CD14-positive monocyte (primary cell): ENCODE measurements at regions not wholly inside any gene's neighbourhood (a gene's known extent, or its start where the extent isn't known, plus 50 kb on each side); places are given as distances from the start of the nearest gene placed in this dataset.

Source experiments
- DNase-seq, 3 donors: peaks; one replicate each; pipeline ENCODE4 v3.0.0-alpha.2; 2011 to 2022
- H2AFZ ChIP-seq: 2 replicates; pipeline ENCODE4 v1.6.0; 2012; ENCODE audit warnings: mild to moderate bottlenecking, low read depth, low read length, inconsistent platforms; ENCODE audit not compliant: insufficient read depth, poor library complexity, severe bottlenecking
- H3K27ac ChIP-seq, 2 donors: 1 replicate in 1 of 2; 2 replicates in 1 of 2; pipeline ENCODE4 v1.5.1; 2012 to 2013; ENCODE audit warnings: low read length in 2 of 2, control low read depth in 1 of 2, inconsistent platforms in 1 of 2, low read depth in 1 of 2, mild to moderate bottlenecking in 1 of 2
- H3K27me3 ChIP-seq, 2 donors: one replicate each; pipeline versions ENCODE4 v1.6.0 to v1.6.1; 2011 to 2013; ENCODE audit warnings: low read length in 2 of 2; ENCODE audit not compliant: control insufficient read depth in 2 of 2, insufficient read depth in 2 of 2
- H3K36me3 ChIP-seq, 2 donors: replicated peaks in 1 of 2; 1 replicate in 1 of 2; 2 replicates in 1 of 2; pipeline versions ENCODE4 v1.5.1 to v1.6.1; 2012 to 2013; ENCODE audit warnings: low read length in 2 of 2, control low read depth in 1 of 2, inconsistent platforms in 1 of 2, mild to moderate bottlenecking in 1 of 2; ENCODE audit not compliant: insufficient read depth in 2 of 2, control insufficient read depth in 1 of 2
- H3K4me1 ChIP-seq, 2 donors: 1 replicate in 1 of 2; 2 replicates in 1 of 2; pipeline versions ENCODE4 v1.5.1 to v1.6.1; 2012 to 2013; ENCODE audit warnings: low read length in 2 of 2, control low read depth in 1 of 2, inconsistent platforms in 1 of 2, mild to moderate bottlenecking in 1 of 2, moderate library complexity in 1 of 2; ENCODE audit not compliant: insufficient read depth in 2 of 2, control insufficient read depth in 1 of 2
- H3K4me2 ChIP-seq: replicated peaks from 2 replicates; pipeline ENCODE3; 2012; ENCODE audit warnings: low read length, moderate library complexity, mild to moderate bottlenecking; ENCODE audit not compliant: poor library complexity, severe bottlenecking; ENCODE audit errors: extremely low read depth
- H3K4me3 ChIP-seq, 3 experiments: fragments of 200-600 bp in 1 of 3; sonication (generic) in 1 of 3; replicated peaks in 1 of 3; 1 replicate in 2 of 3; 2 replicates in 1 of 3; pipeline ENCODE4 v1.5.1; 2011 to 2013; ENCODE audit warnings: low read length in 3 of 3, mild to moderate bottlenecking in 3 of 3, control low read depth in 2 of 3, low read depth in 2 of 3, inconsistent platforms in 1 of 3, moderate library complexity in 1 of 3
- H3K79me2 ChIP-seq: 2 replicates; pipeline ENCODE4 v1.6.0; 2012; ENCODE audit warnings: mild to moderate bottlenecking, control low read depth, inconsistent platforms, low read length, moderate library complexity; ENCODE audit not compliant: insufficient read depth
- H3K9ac ChIP-seq: 2 replicates; pipeline ENCODE4 v1.6.0; 2017; ENCODE audit warnings: low read length, mild to moderate bottlenecking; ENCODE audit not compliant: insufficient read depth, poor library complexity, severe bottlenecking
- H3K9me3 ChIP-seq, 2 donors: replicated peaks in 1 of 2; 1 replicate in 1 of 2; 2 replicates in 1 of 2; pipeline versions ENCODE4 v1.5.1 to v1.6.1; 2012 to 2013; ENCODE audit warnings: low read length in 2 of 2, control low read depth in 1 of 2; ENCODE audit not compliant: control insufficient read depth in 1 of 2, insufficient read depth in 1 of 2
- H4K20me1 ChIP-seq: 2 replicates; pipeline ENCODE4 v1.6.0; 2012; ENCODE audit warnings: mild to moderate bottlenecking, low read length, control low read depth, moderate library complexity; ENCODE audit not compliant: insufficient read depth
- H3K27ac Mint-ChIP-seq, 7 donors: one replicate each; pipeline ENCODE4 v1.8.0; 2020; ENCODE audit warnings: mild to moderate bottlenecking in 7 of 7, mixed read lengths in 7 of 7, moderate library complexity in 6 of 7, inconsistent platforms in 2 of 7
- H3K27me3 Mint-ChIP-seq, 3 donors: one replicate each; pipeline ENCODE4 v1.8.0; 2021 to 2022; ENCODE audit warnings: low read depth in 3 of 3, mild to moderate bottlenecking in 3 of 3, mixed read lengths in 3 of 3, moderate library complexity in 3 of 3, inconsistent platforms in 1 of 3
- H3K36me3 Mint-ChIP-seq, 2 donors: one replicate each; pipeline ENCODE4 v1.8.0; 2020; ENCODE audit warnings: mixed read lengths in 2 of 2, inconsistent platforms in 1 of 2, mild to moderate bottlenecking in 1 of 2
- H3K4me1 Mint-ChIP-seq: one replicate; pipeline ENCODE4 v1.8.0; 2020; ENCODE audit warnings: mild to moderate bottlenecking, mixed read lengths
- H3K4me3 Mint-ChIP-seq, 2 donors: one replicate each; pipeline ENCODE4 v1.8.0; 2020; ENCODE audit warnings: mild to moderate bottlenecking in 2 of 2, mixed read lengths in 2 of 2, moderate library complexity in 1 of 2
- H3K9me3 Mint-ChIP-seq, 7 donors: one replicate each; pipeline ENCODE4 v1.8.0; 2020 to 2022; ENCODE audit warnings: mixed read lengths in 7 of 7, mild to moderate bottlenecking in 6 of 7, moderate library complexity in 6 of 7, inconsistent platforms in 2 of 7
- WGBS: methylation state at CpG from one replicate; pipeline ENCODE4 v1.1.5; 2013; ENCODE audit warnings: missing lambda C conversion rate; ENCODE audit not compliant: insufficient coverage; 5-methylcytosine and 5-hydroxymethylcytosine counted together
- intact Hi-C, 2 donors: fragments of 100-400 bp; cut with micrococcal nuclease; formaldehyde crosslinking; loops; one replicate each; pipeline versions ENCODE4 v1.15.0 to v1.15.1; 2023
- TF ChIP-seq, protein P1 (sequence below): fragments of 200-600 bp; IDR thresholded peaks from one replicate; pipeline ENCODE4 v1.8.0; 2022; ENCODE audit warnings: antibody characterized with exemption, mild to moderate bottlenecking

DNA sequence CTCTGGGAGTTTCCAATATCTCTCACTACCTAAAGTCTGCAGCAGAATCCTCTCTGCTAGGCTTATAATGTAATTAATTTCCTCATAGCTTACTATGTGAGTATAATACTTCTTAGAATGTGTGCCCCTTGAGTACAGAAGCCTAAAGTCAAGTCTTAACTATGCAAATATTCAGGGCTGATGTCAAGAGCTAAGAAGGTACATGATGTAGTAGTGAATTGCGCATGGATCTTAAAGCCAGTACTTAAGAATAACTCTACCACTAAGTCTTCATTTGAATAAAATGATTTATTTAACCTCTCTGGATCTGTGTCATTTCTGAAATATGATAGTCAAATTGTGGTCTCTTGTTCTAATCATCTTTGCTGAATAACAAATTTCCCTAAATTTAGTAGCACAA lies 442.9 kb downstream of the DTWD2 start:
- no peaks in the 10 kb centered on the region for H3K9me3 Mint-ChIP-seq
- peaks cover 0 to 3% (median 2%) of the 10 kb centered on the region in 3 donors for H3K27me3 Mint-ChIP-seq
- H3K27me3 ChIP-seq: no peaks in the 10 kb centered on the region
- H3K36me3 ChIP-seq: no peaks in the 10 kb centered on the region
- no peaks in the 10 kb centered on the region for H3K4me1 ChIP-seq
- no CpG with 5 or more reads among the region's 1 CpG for WGBS
- no peak overlapping the region for H3K4me3 Mint-ChIP-seq
- H3K27ac Mint-ChIP-seq: no peak overlapping the region
- no peaks in the 10 kb centered on the region for H4K20me1 ChIP-seq
- no peak overlapping the region for H3K4me2 ChIP-seq
- no peak overlapping the region for H3K27ac ChIP-seq
- no peaks in the 10 kb centered on the region for H3K79me2 ChIP-seq
- intact Hi-C loops: no loop called here
- H3K4me3 ChIP-seq: no peak overlapping the region
- H3K9ac ChIP-seq: no peak overlapping the region
- DNase-seq: no peak
- no peak overlapping the region for H2AFZ ChIP-seq
- no peaks in the 10 kb centered on the region for H3K36me3 Mint-ChIP-seq
- peaks cover 8% of the 10 kb centered on the region for H3K4me1 Mint-ChIP-seq
- TF ChIP-seq, protein P1, sequence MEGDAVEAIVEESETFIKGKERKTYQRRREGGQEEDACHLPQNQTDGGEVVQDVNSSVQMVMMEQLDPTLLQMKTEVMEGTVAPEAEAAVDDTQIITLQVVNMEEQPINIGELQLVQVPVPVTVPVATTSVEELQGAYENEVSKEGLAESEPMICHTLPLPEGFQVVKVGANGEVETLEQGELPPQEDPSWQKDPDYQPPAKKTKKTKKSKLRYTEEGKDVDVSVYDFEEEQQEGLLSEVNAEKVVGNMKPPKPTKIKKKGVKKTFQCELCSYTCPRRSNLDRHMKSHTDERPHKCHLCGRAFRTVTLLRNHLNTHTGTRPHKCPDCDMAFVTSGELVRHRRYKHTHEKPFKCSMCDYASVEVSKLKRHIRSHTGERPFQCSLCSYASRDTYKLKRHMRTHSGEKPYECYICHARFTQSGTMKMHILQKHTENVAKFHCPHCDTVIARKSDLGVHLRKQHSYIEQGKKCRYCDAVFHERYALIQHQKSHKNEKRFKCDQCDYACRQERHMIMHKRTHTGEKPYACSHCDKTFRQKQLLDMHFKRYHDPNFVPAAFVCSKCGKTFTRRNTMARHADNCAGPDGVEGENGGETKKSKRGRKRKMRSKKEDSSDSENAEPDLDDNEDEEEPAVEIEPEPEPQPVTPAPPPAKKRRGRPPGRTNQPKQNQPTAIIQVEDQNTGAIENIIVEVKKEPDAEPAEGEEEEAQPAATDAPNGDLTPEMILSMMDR: no peak
- H3K9me3 ChIP-seq: peaks cover 0 to 4% of the 10 kb centered on the region in 2 donors

DNA sequence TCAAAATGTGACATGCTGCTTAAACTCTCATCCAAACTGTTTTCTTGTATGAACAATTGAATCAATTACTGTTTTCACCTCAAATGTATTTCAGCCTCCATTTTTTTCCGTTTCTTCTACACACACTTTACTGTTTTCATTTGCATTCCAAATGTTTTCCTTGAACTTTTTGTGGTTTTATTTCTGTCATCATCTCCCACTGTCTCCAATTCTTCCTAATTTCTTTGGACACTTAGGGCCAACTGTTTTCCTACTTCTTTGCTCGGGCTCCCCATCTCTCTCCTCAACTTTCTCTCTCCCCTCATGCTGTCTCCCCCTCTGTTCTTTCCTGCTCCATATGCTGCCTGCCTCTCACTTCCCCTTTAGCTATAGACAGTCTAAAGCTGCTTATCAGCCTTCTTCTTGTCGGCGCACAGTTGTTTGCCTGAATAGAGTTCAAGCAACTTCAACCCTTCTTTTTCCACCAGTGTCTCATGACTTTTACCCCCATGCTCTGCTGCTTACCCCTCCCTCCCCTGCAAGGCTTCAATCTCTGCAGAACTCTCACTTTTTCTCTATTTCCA lies 443.4 kb downstream of the DTWD2 start:
- no peaks in the 10 kb centered on the region for H4K20me1 ChIP-seq
- no peaks in the 10 kb centered on the region for H3K79me2 ChIP-seq
- Mint-ChIP-seq H3K27ac (no peak overlapping the region), H3K4me3 (no peak overlapping the region), H3K27me3 (peaks cover 0 to 2% (median 2%) of the 10 kb centered on the region in 3 donors), H3K36me3 (no peaks in the 10 kb centered on the region), H3K9me3 (no peaks in the 10 kb centered on the region), H3K4me1 (peaks cover 8% of the 10 kb centered on the region)
- H2AFZ ChIP-seq: no peak overlapping the region
- H3K4me1 ChIP-seq: no peaks in the 10 kb centered on the region
- no peak overlapping the region for H3K4me3 ChIP-seq
- H3K36me3 ChIP-seq: no peaks in the 10 kb centered on the region
- no peak overlapping the region for H3K4me2 ChIP-seq
- H3K27me3 ChIP-seq: no peaks in the 10 kb centered on the region
- H3K9me3 ChIP-seq: peaks cover 0 to 4% of the 10 kb centered on the region in 2 donors
- DNase-seq: no peak
- TF ChIP-seq, protein P1: no peak
- no peak overlapping the region for H3K9ac ChIP-seq
- 39% methylated on average over 4 of the region's 4 CpGs for WGBS
- H3K27ac ChIP-seq: no peak overlapping the region
- intact Hi-C loops: no loop called here
